H1 (cell line): ENCODE measurements at regions not wholly inside any gene's neighbourhood (a gene's known extent, or its start where the extent isn't known, plus 50 kb on each side); places are given as distances from the start of the nearest gene placed in this dataset.

Source experiments
- HDAC2 ChIP-seq, 2 experiments: fragments of 300-600 bp in 1 of 2; sonication (generic) in 1 of 2; IDR thresholded peaks; 2 replicates each; pipeline ENCODE4 v1.6.1; 2011 to 2012; ENCODE audit warnings: low read depth in 2 of 2, low read length in 2 of 2, mild to moderate bottlenecking in 2 of 2, moderate library complexity in 2 of 2, borderline replicate concordance in 1 of 2, inconsistent platforms in 1 of 2
- RXRA ChIP-seq: IDR thresholded peaks from 2 replicates; pipeline ENCODE4 v1.6.1; 2011; ENCODE audit warnings: low read depth, mild to moderate bottlenecking, low read length, moderate library complexity; ENCODE audit not compliant: insufficient read depth

DNA sequence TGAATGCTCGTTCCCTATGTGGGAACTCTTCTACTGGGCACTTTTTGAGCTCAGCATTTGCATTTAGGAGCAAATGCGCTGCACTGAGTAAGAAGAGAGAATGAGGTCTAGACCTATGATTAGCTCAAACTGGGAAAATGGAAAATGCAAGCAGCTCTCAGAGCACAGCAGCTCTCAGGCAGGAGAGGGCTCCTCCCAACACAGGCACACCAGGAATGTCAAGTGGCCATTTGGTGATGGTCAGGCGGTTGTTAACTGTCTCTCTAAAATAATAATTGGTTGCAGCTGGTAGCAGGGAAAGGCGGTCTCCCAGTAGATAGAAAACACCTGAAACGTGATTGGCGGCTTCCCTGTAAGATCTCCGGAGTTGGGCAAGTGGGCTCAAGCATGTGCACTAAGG lies 162.0 kb upstream of the ECI2 start (continued):
- TF ChIP-seq HDAC2 (IDR thresholded peaks at IDR 0.05; ENCODE audit: borderline replicate concordance in 1 of 2, low read depth in 2 of 2, low read length in 2 of 2) (no peak), RXRA (no peak)
